ENCODE measurements at regions not wholly inside any gene's neighbourhood (a gene's known extent, or its start where the extent isn't known, plus 50 kb on each side); places are given as distances from the start of the nearest gene placed in this dataset.
"Not testable (repeated sequence)": the region's sequence is repeated elsewhere in the genome, so short reads cannot be mapped to it uniquely, and the experiment has no call there.

DNA sequence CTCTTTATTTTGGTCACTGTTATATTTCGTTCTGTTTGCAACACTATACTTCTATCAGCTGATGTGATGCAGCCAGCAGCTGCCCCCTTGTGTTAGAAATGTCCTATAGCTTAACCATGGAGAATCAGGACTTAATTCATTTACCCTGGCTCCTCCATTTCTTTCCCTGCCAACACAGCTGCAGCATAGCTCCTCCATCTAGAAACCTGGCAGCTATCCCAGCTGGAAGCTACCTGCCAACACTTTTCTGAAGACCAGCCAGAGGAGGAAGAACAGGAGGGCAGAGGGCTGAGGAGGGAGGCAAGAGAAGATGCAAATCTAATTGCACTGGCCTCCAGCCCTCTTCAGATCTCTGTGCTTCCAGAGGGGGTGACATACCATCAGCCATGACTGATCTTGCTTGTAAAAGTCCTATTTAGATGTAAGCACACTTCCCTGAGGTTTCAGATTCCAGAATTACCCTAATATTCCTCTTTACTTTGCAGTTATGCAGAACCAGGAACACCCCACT lies 156.8 kb upstream of the TMEM260 start:
- peak; percentile 40 for DNase-seq
- Histone ChIP-seq H3K27me3 (no peaks in the 10 kb centered on the region; the same call in 1 of the 2 replicates), H3K4me1 (no peaks in the 10 kb centered on the region), H3K36me3 (no peaks in the 10 kb centered on the region), H3K9me3 (0 out of 2 replicates have a peak, but pooled peaks cover 3% of the 10 kb centered on the region), H3K4me3 (ENCODE audit: low read depth, low read length) (no peak overlapping the region)
- TF ChIP-seq, protein P1, sequence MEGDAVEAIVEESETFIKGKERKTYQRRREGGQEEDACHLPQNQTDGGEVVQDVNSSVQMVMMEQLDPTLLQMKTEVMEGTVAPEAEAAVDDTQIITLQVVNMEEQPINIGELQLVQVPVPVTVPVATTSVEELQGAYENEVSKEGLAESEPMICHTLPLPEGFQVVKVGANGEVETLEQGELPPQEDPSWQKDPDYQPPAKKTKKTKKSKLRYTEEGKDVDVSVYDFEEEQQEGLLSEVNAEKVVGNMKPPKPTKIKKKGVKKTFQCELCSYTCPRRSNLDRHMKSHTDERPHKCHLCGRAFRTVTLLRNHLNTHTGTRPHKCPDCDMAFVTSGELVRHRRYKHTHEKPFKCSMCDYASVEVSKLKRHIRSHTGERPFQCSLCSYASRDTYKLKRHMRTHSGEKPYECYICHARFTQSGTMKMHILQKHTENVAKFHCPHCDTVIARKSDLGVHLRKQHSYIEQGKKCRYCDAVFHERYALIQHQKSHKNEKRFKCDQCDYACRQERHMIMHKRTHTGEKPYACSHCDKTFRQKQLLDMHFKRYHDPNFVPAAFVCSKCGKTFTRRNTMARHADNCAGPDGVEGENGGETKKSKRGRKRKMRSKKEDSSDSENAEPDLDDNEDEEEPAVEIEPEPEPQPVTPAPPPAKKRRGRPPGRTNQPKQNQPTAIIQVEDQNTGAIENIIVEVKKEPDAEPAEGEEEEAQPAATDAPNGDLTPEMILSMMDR (IDR thresholded peaks at IDR 0.05; ENCODE audit: low read depth, low read length), result peak; percentile 85

DNA sequence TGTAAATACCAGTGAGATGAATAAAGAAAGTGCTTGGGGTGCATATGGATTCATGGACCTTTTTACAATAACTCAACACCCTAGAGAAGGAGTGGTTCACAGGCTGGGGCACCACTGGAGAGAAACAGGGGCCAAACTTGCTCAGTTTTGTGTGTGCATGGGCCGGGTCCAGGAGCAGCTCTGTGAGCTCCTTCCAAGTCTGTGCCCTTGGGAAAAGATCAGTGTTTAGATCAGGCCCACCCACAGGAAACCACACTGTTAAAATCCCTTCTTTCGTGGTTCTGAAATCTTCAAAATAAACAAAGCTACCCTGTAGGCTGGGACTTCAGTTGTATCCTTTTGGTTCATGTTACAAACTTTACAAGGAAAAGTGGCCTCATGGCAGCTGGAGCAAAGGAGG lies 156.1 kb upstream of the TMEM260 start:
- Histone ChIP-seq H3K9me3 (0 out of 2 replicates have a peak, but pooled peaks cover 3% of the 10 kb centered on the region), H3K27me3 (no peaks in the 10 kb centered on the region), H3K4me3 (ENCODE audit: low read depth, low read length) (no peak overlapping the region), H3K36me3 (no peaks in the 10 kb centered on the region), H3K4me1 (no peaks in the 10 kb centered on the region)
- TF ChIP-seq, protein P1 (IDR thresholded peaks at IDR 0.05; ENCODE audit: low read depth, low read length), result no peak
- no peak for DNase-seq

DNA sequence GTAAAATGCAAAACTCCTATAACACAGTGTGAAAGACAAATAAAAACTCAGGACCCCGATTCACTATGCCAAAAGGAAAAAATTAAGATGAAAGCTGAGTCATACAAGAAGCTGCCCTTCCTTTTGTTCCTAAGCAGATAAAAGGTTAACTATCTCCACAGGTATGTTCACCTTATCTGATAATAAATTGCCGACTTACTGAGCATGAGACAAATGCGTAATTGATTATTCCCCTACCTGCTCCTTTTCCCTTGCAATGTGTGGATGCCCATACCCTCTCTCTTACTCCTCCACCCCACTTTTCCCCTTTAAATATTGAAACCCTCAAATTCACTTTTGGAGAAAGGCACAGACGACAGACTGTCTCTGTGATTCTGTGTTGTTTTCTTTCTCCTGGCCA lies 148.6 kb upstream of the TMEM260 start:
- peaks cover 34% of the 10 kb centered on the region for H3K27me3 ChIP-seq
- no peaks in the 10 kb centered on the region for H3K9me3 ChIP-seq
- no peak for DNase-seq
- no peaks in the 10 kb centered on the region for H3K36me3 ChIP-seq
- TF ChIP-seq, protein P1 (IDR thresholded peaks at IDR 0.05; ENCODE audit: low read depth, low read length), result no peak
- H3K4me1 ChIP-seq, result no peaks in the 10 kb centered on the region
- no peak overlapping the region for H3K4me3 ChIP-seq (ENCODE audit: low read depth, low read length)

DNA sequence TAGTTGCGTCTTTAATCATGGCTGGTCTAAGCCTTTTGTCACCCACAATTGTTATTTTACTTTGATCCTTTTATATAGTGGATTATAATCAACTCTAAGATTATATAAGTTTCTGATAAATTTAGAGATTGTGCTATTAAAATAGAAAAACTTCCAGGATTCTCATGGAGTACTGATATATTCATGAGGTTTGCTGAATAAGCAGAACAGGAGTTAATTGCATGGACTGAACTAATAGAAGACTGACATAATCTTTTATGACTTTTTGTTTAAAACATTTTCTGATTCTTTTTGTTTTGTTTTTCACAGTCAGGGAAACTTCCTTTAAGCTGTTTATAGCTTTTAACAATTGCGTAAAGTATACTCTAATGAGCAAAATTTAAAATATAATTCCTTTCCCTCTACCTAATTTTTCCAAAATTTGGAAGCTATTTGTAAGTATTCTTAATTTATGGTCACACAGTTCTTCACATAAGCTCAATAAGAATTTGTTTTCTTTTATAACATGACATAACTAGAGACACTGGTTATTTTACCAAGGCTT lies 129.9 kb upstream of the TMEM260 start:
- Histone ChIP-seq H3K4me1 (no peaks in the 10 kb centered on the region), H3K27me3 (no peaks in the 10 kb centered on the region), H3K4me3 (ENCODE audit: low read depth, low read length) (no peak overlapping the region), H3K9me3 (no peaks in the 10 kb centered on the region), H3K36me3 (no peaks in the 10 kb centered on the region)
- DNase-seq, result no peak
- TF ChIP-seq, protein P1 (IDR thresholded peaks at IDR 0.05; ENCODE audit: low read depth, low read length), result no peak

DNA sequence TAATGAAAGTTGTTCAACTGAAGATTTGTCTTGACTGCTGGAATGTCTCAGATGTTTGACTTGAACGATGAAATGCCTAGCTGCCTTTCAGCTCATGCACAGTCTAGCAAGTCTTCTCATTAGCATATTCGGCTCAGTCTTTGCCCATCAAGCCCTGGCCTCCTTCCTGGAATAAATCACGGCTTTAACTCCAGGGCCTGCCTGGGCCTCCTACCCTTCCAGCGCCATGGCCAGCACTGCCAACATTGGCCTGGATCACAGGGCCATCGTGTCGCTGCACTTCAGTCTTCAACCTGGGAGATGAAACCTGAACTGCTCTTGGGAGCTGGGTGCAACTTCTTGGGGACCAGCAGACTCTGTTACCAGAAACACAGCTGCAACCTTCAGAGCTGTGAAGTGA lies 126.7 kb upstream of the TMEM260 start:
- no peak for DNase-seq
- H3K4me3 ChIP-seq (ENCODE audit: low read depth, low read length), result no peak overlapping the region

DNA sequence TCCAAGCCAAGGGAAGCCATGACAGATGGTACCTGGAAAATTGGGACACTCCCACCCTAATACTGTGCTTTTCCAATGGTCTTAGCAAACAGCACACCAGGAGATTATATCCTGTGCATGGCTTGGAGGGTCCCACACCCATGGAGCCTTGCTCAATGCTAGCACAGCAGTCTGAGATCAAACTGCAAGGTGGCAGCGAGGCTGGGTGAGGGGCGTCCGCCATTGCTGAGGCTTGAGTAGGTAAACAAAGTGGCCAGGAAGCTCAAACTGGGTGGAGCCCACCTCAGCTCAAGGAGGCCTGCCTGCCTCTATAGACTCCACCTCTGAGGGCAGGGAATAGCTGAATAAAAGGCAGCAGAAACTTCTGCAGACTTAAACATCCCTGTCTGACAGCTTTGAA lies 124.9 kb upstream of the TMEM260 start:
- H3K36me3 ChIP-seq; DNase-seq; H3K4me3 ChIP-seq (ENCODE audit: low read depth, low read length); H3K27me3 ChIP-seq; H3K9me3 ChIP-seq; H3K4me1 ChIP-seq: not testable (repeated sequence)

More for the DNA sequence above, 126.7 kb upstream of the TMEM260 start:
- TF ChIP-seq, protein P1 (IDR thresholded peaks at IDR 0.05; ENCODE audit: low read depth, low read length), result no peak
- H3K27me3 ChIP-seq, result no peaks in the 10 kb centered on the region
- H3K4me1 ChIP-seq, result no peaks in the 10 kb centered on the region
- no peaks in the 10 kb centered on the region for H3K9me3 ChIP-seq
- no peaks in the 10 kb centered on the region for H3K36me3 ChIP-seq
